ENCODE measurements at regions not wholly inside any gene's neighbourhood (a gene's known extent, or its start where the extent isn't known, plus 50 kb on each side); places are given as distances from the start of the nearest gene placed in this dataset.

- no peaks in the 10 kb centered on the region for H3K79me2 ChIP-seq (ENCODE audit: low read length)
- peaks cover 72% of the 10 kb centered on the region for H3K9me3 ChIP-seq (ENCODE audit: low read length)
- H3K4me3 ChIP-seq (ENCODE audit: low read length) = no peak overlapping the region
- H3K4me1 ChIP-seq (ENCODE audit: low read length) = no peaks in the 10 kb centered on the region
- no peak overlapping the region for H2AFZ ChIP-seq (ENCODE audit: low read length)
- H3K27me3 ChIP-seq (ENCODE audit: low read length) = no peaks in the 10 kb centered on the region
- no peak overlapping the region for H3K9ac ChIP-seq (ENCODE audit: low read length)
- no peak overlapping the region for H3K4me2 ChIP-seq (ENCODE audit: low read depth, low read length, poor library complexity, severe bottlenecking)
- H4K20me1 ChIP-seq (ENCODE audit: insufficient read depth, low read depth, low read length) = no peaks in the 10 kb centered on the region
- DNase-seq = no peak
- H3K36me3 ChIP-seq (ENCODE audit: insufficient read depth, low read length) = no peaks in the 10 kb centered on the region
- no peaks in the 10 kb centered on the region for H3K9me2 ChIP-seq (replicated peaks; ENCODE audit: insufficient read depth, low read length)
- no peak overlapping the region for H3K27ac ChIP-seq (ENCODE audit: low read length)
These were observed 1273.9 kb upstream of the CNTN5 start for GRCh38 chr11:97746818-97747217.

GRCh38 chr11:97751405-97751804 lies 1269.3 kb upstream of the CNTN5 start:
- Histone ChIP-seq H3K79me2 (ENCODE audit: low read length) (no peaks in the 10 kb centered on the region), H3K4me2 (ENCODE audit: low read depth, low read length, poor library complexity, severe bottlenecking) (no peak overlapping the region), H3K27me3 (ENCODE audit: low read length) (no peaks in the 10 kb centered on the region), H3K4me3 (ENCODE audit: low read length) (no peak overlapping the region), H3K36me3 (ENCODE audit: insufficient read depth, low read length) (no peaks in the 10 kb centered on the region), H3K9me3 (ENCODE audit: low read length) (peaks cover 84% of the 10 kb centered on the region), H3K27ac (ENCODE audit: low read length) (no peak overlapping the region), H3K4me1 (ENCODE audit: low read length) (no peaks in the 10 kb centered on the region), H3K9me2 (replicated peaks; ENCODE audit: insufficient read depth, low read length) (no peaks in the 10 kb centered on the region), H4K20me1 (ENCODE audit: insufficient read depth, low read depth, low read length) (no peaks in the 10 kb centered on the region), H2AFZ (ENCODE audit: low read length) (no peak overlapping the region), H3K9ac (ENCODE audit: low read length) (no peak overlapping the region)
- DNase-seq = no peak

- Histone ChIP-seq H3K79me2 (ENCODE audit: low read length) (no peaks in the 10 kb centered on the region), H3K36me3 (ENCODE audit: insufficient read depth, low read length) (no peaks in the 10 kb centered on the region), H3K9me3 (ENCODE audit: low read length) (peaks cover 84% of the 10 kb centered on the region), H3K4me1 (ENCODE audit: low read length) (no peaks in the 10 kb centered on the region), H4K20me1 (ENCODE audit: insufficient read depth, low read depth, low read length) (no peaks in the 10 kb centered on the region), H3K27ac (ENCODE audit: low read length) (no peak overlapping the region), H2AFZ (ENCODE audit: low read length) (no peak overlapping the region), H3K9me2 (replicated peaks; ENCODE audit: insufficient read depth, low read length) (no peaks in the 10 kb centered on the region), H3K27me3 (ENCODE audit: low read length) (no peaks in the 10 kb centered on the region), H3K4me3 (ENCODE audit: low read length) (no peak overlapping the region), H3K4me2 (ENCODE audit: low read depth, low read length, poor library complexity, severe bottlenecking) (no peak overlapping the region), H3K9ac (ENCODE audit: low read length) (no peak overlapping the region)
- DNase-seq = no peak
These were observed 1268.8 kb upstream of the CNTN5 start for GRCh38 chr11:97751952-97752351.

GRCh38 chr11:97754976-97755375 lies 1265.8 kb upstream of the CNTN5 start:
- no peak for DNase-seq
- H3K9me3 ChIP-seq (ENCODE audit: low read length) = peaks cover 77% of the 10 kb centered on the region
- H3K4me2 ChIP-seq (ENCODE audit: low read depth, low read length, poor library complexity, severe bottlenecking) = no peak overlapping the region
- H3K9me2 ChIP-seq (replicated peaks; ENCODE audit: insufficient read depth, low read length) = no peaks in the 10 kb centered on the region
- H3K79me2 ChIP-seq (ENCODE audit: low read length) = no peaks in the 10 kb centered on the region
- no peak overlapping the region for H2AFZ ChIP-seq (ENCODE audit: low read length)
- H3K27me3 ChIP-seq (ENCODE audit: low read length) = no peaks in the 10 kb centered on the region
- no peak overlapping the region for H3K4me3 ChIP-seq (ENCODE audit: low read length)
- no peaks in the 10 kb centered on the region for H4K20me1 ChIP-seq (ENCODE audit: insufficient read depth, low read depth, low read length)
- no peak overlapping the region for H3K27ac ChIP-seq (ENCODE audit: low read length)
- H3K4me1 ChIP-seq (ENCODE audit: low read length) = no peaks in the 10 kb centered on the region
- no peaks in the 10 kb centered on the region for H3K36me3 ChIP-seq (ENCODE audit: insufficient read depth, low read length)
- H3K9ac ChIP-seq (ENCODE audit: low read length) = no peak overlapping the region

- H3K9me3 ChIP-seq (ENCODE audit: low read length) = peaks cover 71% of the 10 kb centered on the region
- H3K27ac ChIP-seq (ENCODE audit: low read length) = no peak overlapping the region
- no peaks in the 10 kb centered on the region for H3K4me1 ChIP-seq (ENCODE audit: low read length)
- no peaks in the 10 kb centered on the region for H3K27me3 ChIP-seq (ENCODE audit: low read length)
- no peak overlapping the region for H3K9ac ChIP-seq (ENCODE audit: low read length)
- H2AFZ ChIP-seq (ENCODE audit: low read length) = no peak overlapping the region
- no peak overlapping the region for H3K4me3 ChIP-seq (ENCODE audit: low read length)
- H3K79me2 ChIP-seq (ENCODE audit: low read length) = no peaks in the 10 kb centered on the region
- no peaks in the 10 kb centered on the region for H4K20me1 ChIP-seq (ENCODE audit: insufficient read depth, low read depth, low read length)
- no peaks in the 10 kb centered on the region for H3K36me3 ChIP-seq (ENCODE audit: insufficient read depth, low read length)
- no peak for DNase-seq
- no peaks in the 10 kb centered on the region for H3K9me2 ChIP-seq (replicated peaks; ENCODE audit: insufficient read depth, low read length)
- H3K4me2 ChIP-seq (ENCODE audit: low read depth, low read length, poor library complexity, severe bottlenecking) = no peak overlapping the region
These were observed 1264.0 kb upstream of the CNTN5 start for GRCh38 chr11:97756571-97757335.

GRCh38 chr11:97761175-97761574 lies 1259.6 kb upstream of the CNTN5 start:
- Histone ChIP-seq H4K20me1 (ENCODE audit: insufficient read depth, low read depth, low read length) (no peaks in the 10 kb centered on the region), H3K9ac (ENCODE audit: low read length) (no peak overlapping the region), H3K27me3 (ENCODE audit: low read length) (no peaks in the 10 kb centered on the region), H3K36me3 (ENCODE audit: insufficient read depth, low read length) (no peaks in the 10 kb centered on the region), H3K4me3 (ENCODE audit: low read length) (no peak overlapping the region), H3K79me2 (ENCODE audit: low read length) (no peaks in the 10 kb centered on the region), H3K4me1 (ENCODE audit: low read length) (no peaks in the 10 kb centered on the region), H3K9me2 (replicated peaks; ENCODE audit: insufficient read depth, low read length) (no peaks in the 10 kb centered on the region), H3K27ac (ENCODE audit: low read length) (no peak overlapping the region), H3K9me3 (ENCODE audit: low read length) (peaks cover 64% of the 10 kb centered on the region), H2AFZ (ENCODE audit: low read length) (no peak overlapping the region), H3K4me2 (ENCODE audit: low read depth, low read length, poor library complexity, severe bottlenecking) (no peak overlapping the region)
- DNase-seq = no peak

GRCh38 chr11:97764193-97764592 lies 1256.6 kb upstream of the CNTN5 start:
- Histone ChIP-seq H3K9ac (ENCODE audit: low read length) (no peak overlapping the region), H3K79me2 (ENCODE audit: low read length) (no peaks in the 10 kb centered on the region), H3K4me2 (ENCODE audit: low read depth, low read length, poor library complexity, severe bottlenecking) (no peak overlapping the region), H2AFZ (ENCODE audit: low read length) (no peak overlapping the region), H3K9me2 (replicated peaks; ENCODE audit: insufficient read depth, low read length) (no peaks in the 10 kb centered on the region), H3K36me3 (ENCODE audit: insufficient read depth, low read length) (no peaks in the 10 kb centered on the region), H3K4me3 (ENCODE audit: low read length) (no peak overlapping the region), H3K4me1 (ENCODE audit: low read length) (no peaks in the 10 kb centered on the region), H3K27me3 (ENCODE audit: low read length) (no peaks in the 10 kb centered on the region), H3K27ac (ENCODE audit: low read length) (no peak overlapping the region), H3K9me3 (ENCODE audit: low read length) (peaks cover 67% of the 10 kb centered on the region), H4K20me1 (ENCODE audit: insufficient read depth, low read depth, low read length) (no peaks in the 10 kb centered on the region)
- DNase-seq = no peak

- no peaks in the 10 kb centered on the region for H4K20me1 ChIP-seq (ENCODE audit: insufficient read depth, low read depth, low read length)
- no peak overlapping the region for H3K4me3 ChIP-seq (ENCODE audit: low read length)
- no peak for DNase-seq
- no peaks in the 10 kb centered on the region for H3K4me1 ChIP-seq (ENCODE audit: low read length)
- no peaks in the 10 kb centered on the region for H3K27me3 ChIP-seq (ENCODE audit: low read length)
- no peak overlapping the region for H3K9ac ChIP-seq (ENCODE audit: low read length)
- H3K27ac ChIP-seq (ENCODE audit: low read length) = no peak overlapping the region
- no peaks in the 10 kb centered on the region for H3K36me3 ChIP-seq (ENCODE audit: insufficient read depth, low read length)
- no peak overlapping the region for H3K4me2 ChIP-seq (ENCODE audit: low read depth, low read length, poor library complexity, severe bottlenecking)
- no peaks in the 10 kb centered on the region for H3K9me2 ChIP-seq (replicated peaks; ENCODE audit: insufficient read depth, low read length)
- no peaks in the 10 kb centered on the region for H3K79me2 ChIP-seq (ENCODE audit: low read length)
- H2AFZ ChIP-seq (ENCODE audit: low read length) = no peak overlapping the region
- H3K9me3 ChIP-seq (ENCODE audit: low read length) = peaks cover 67% of the 10 kb centered on the region
These were observed 1256.1 kb upstream of the CNTN5 start for GRCh38 chr11:97764605-97765004.
